ENCODE measurements at regions not wholly inside any gene's neighbourhood (a gene's known extent, or its start where the extent isn't known, plus 50 kb on each side); places are given as distances from the start of the nearest gene placed in this dataset.

- no peak overlapping the region for H2AFZ ChIP-seq (ENCODE audit: control insufficient read depth, low read depth, low read length)
- in situ Hi-C loops (cut with MboI), result no loop called here
- FAIRE-seq (no peak), DNase-seq (ENCODE audit: low read depth, low spot score) (no peak), ATAC-seq (no peak; the same call in 2 of the 3 replicates)
- H3K79me2 ChIP-seq (ENCODE audit: control insufficient read depth, insufficient read depth, low read length), result no peaks in the 10 kb centered on the region
- H3K4me1 ChIP-seq (ENCODE audit: control insufficient read depth, insufficient read depth, low read length), result no peaks in the 10 kb centered on the region
- H3K4me2 ChIP-seq (ENCODE audit: control insufficient read depth, insufficient read depth), result no peak overlapping the region
- no peaks in the 10 kb centered on the region for H3K9me3 ChIP-seq (replicated peaks; ENCODE audit: control insufficient read depth, insufficient read depth, low read length)
- no TSS peak for BruUV-seq (replicated peaks)
- H3K27ac ChIP-seq (ENCODE audit: control insufficient read depth, insufficient read depth), result no peak overlapping the region
- H4K20me1 ChIP-seq (ENCODE audit: control insufficient read depth, insufficient read depth), result no peaks in the 10 kb centered on the region
- H3K4me3 ChIP-seq, result no peak overlapping the region
- TF ChIP-seq RB1 (IDR thresholded peaks at IDR 0.05; ENCODE audit: borderline replicate concordance) (no peak), CHD1 (IDR thresholded peaks at IDR 0.05; ENCODE audit: low read depth, low read length) (no peak), PML (IDR thresholded peaks at IDR 0.05; ENCODE audit: low read length) (no peak), ZZZ3 (IDR thresholded peaks at IDR 0.05; ENCODE audit: control insufficient read depth, insufficient read length, low read depth) (no peak), CEBPZ (IDR thresholded peaks at IDR 0.05; ENCODE audit: low read depth, low read length) (no peak)
- 25% methylated on average over 6 of the region's 6 CpGs for WGBS (ENCODE audit: insufficient coverage, insufficient replicate concordance, low lambda C conversion rate, missing lambda C conversion rate)
- ChIA-PET SMC1A (ENCODE audit: uncharacterized antibody, unreplicated experiment) (interaction anchor here (0.6 to 1.3 kb wide), 3 partner anchors 19 to 55 kb away, joined by 3 to 5 read pairs (median 3); no protein-coding TSS in a partner anchor), CTCF (interaction anchor here (0.7 to 0.9 kb wide), 2 partner anchors 640 to 646 kb away, joined by 3 to 4 read pairs; partner anchors contain the start of gene PLPP3), RAD21 (ENCODE audit: unreplicated experiment) (no interaction called here), POLR2A (interaction anchor here (0.5 kb wide), 1 partner anchor 41 kb away, joined by 3 read pairs; no protein-coding TSS in a partner anchor)
- no peaks in the 10 kb centered on the region for H3K36me3 ChIP-seq (ENCODE audit: control insufficient read depth in 2 of 2, insufficient read depth in 2 of 2, low read length in 1 of 2)
- H3K9ac ChIP-seq (ENCODE audit: control insufficient read depth, insufficient read depth, low read length), result no peak overlapping the region
- intact Hi-C loops (cut with micrococcal nuclease; ENCODE audit: unreplicated experiment), result no loop called here
- H3K27me3 ChIP-seq (replicated peaks in 1 of 2; ENCODE audit: control insufficient read depth in 2 of 2, insufficient read depth in 2 of 2, low read length in 1 of 2), result no peaks in the 10 kb centered on the region
Observed at GRCh38 chr1:55938861-55939260, 640.5 kb downstream of the PLPP3 start.
